GM21528 (cell line): ENCODE measurements at regions not wholly inside any gene's neighbourhood (a gene's known extent, or its start where the extent isn't known, plus 50 kb on each side); places are given as distances from the start of the nearest gene placed in this dataset.
"Not testable (repeated sequence)": the region's sequence is repeated elsewhere in the genome, so short reads cannot be mapped to it uniquely, and the experiment has no call there.

ENCODE experiments used
- ATAC-seq: cut with Tn5 transposase; IDR thresholded peaks from one replicate; pipeline ENCODE4 v1.9.1; 2021; ENCODE audit warnings: mild to moderate bottlenecking, moderate library complexity; ENCODE audit not compliant: unreplicated experiment, low FRiP score

- ATAC-seq: no peak
These were observed 176.6 kb downstream of the JCAD start for GRCh38 chr10:29882766-29883165.

- ATAC-seq: no peak
These were observed 177.6 kb downstream of the JCAD start for GRCh38 chr10:29881811-29882210.

- no peak for ATAC-seq
These were observed 178.0 kb downstream of the JCAD start for GRCh38 chr10:29881336-29881771.

- ATAC-seq: no peak
These were observed 178.5 kb downstream of the JCAD start for GRCh38 chr10:29880856-29881255.

- no peak for ATAC-seq
These were observed 179.5 kb downstream of the JCAD start for GRCh38 chr10:29879862-29880261.

- no peak for ATAC-seq
These were observed 180.9 kb downstream of the JCAD start for GRCh38 chr10:29878492-29878891.

- ATAC-seq: no peak
These were observed 181.4 kb downstream of the JCAD start for GRCh38 chr10:29877793-29878491.

- ATAC-seq: no peak
These were observed 183.3 kb downstream of the JCAD start for GRCh38 chr10:29876008-29876555.

GRCh38 chr10:29874606-29875269, 184.6 kb downstream of the JCAD start:
- no peak for ATAC-seq

- ATAC-seq: no peak
These were observed 185.4 kb downstream of the JCAD start for GRCh38 chr10:29873941-29874484.

GRCh38 chr10:29870522-29871044, 188.8 kb downstream of the JCAD start:
- no peak for ATAC-seq

- ATAC-seq: no peak
These were observed 189.8 kb downstream of the JCAD start for GRCh38 chr10:29869593-29869992.

GRCh38 chr10:29866356-29866755, 193.0 kb downstream of the JCAD start:
- no peak for ATAC-seq

- ATAC-seq: no peak
These were observed 193.6 kb downstream of the JCAD start for GRCh38 chr10:29865700-29866355.

- no peak for ATAC-seq
These were observed 196.3 kb downstream of the JCAD start for GRCh38 chr10:29862923-29863614.

- no peak for ATAC-seq
These were observed 197.4 kb downstream of the JCAD start for GRCh38 chr10:29861811-29862505.

GRCh38 chr10:29861231-29861630, 198.2 kb downstream of the JCAD start:
- not testable (repeated sequence) for ATAC-seq

- no peak for ATAC-seq
These were observed 199.2 kb downstream of the JCAD start for GRCh38 chr10:29860166-29860565.

GRCh38 chr10:29859521-29860130, 199.8 kb downstream of the JCAD start:
- no peak for ATAC-seq
